ENCODE measurements at regions not wholly inside any gene's neighbourhood (a gene's known extent, or its start where the extent isn't known, plus 50 kb on each side); places are given as distances from the start of the nearest gene placed in this dataset.

DNA sequence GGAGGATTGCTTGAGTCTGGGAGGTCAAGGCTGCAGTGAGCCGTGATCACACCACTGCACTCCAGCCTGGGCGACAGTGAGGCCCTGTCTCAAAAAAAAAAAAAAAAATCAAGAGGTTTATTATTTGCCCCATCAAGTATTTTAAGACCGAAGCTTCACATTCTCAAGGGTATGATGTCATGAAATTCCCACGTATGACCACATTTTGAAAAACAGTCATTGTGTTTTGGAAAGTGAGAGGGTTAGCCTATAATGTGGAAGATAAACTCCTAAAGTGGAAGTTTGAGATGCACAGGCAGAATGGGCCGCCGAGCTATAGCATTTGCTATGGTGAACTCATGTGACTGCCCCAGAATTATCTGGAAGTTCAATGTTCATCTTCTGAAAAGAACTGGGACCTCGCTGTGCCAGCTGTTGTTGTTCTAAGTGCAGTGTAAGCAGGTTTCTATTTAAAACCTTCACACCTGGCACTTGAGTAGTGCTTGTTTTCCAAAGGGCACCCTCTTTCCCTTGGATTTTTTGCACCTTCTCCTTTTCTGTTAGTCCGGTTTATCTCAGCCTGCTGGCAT, 96.9 kb upstream of the SLC25A33 start:
- H3K4me1 ChIP-seq (ENCODE audit: control insufficient read depth in 1 of 2, insufficient read depth in 2 of 2, low read depth in 1 of 2, low read length in 1 of 2): no peaks in the 10 kb centered on the region
- ChIA-PET CTCF (interaction anchor here (1.5 to 1.7 kb wide), 2 partner anchors 48 to 139 kb away, joined by 3 to 4 read pairs; no protein-coding TSS in a partner anchor), POLR2A (no interaction called here)
- no peak for DNase-seq
- no peak overlapping the region for H2AFZ ChIP-seq (ENCODE audit: low read depth)
- H3F3A ChIP-seq (replicated peaks; ENCODE audit: insufficient read depth): no peaks in the 10 kb centered on the region
- no peak overlapping the region for H3K9ac ChIP-seq
- no peaks in the 10 kb centered on the region for H3K79me2 ChIP-seq (ENCODE audit: insufficient read depth)
- H3K9me2 ChIP-seq: no peaks in the 10 kb centered on the region
- H3K27ac ChIP-seq (ENCODE audit: low read depth in 2 of 2, low read length in 1 of 2): no peak overlapping the region
- no peaks in the 10 kb centered on the region for H3K27me3 ChIP-seq (ENCODE audit: insufficient read depth)
- H3K4me3 ChIP-seq (ENCODE audit: low read depth in 2 of 2, low read length in 1 of 2): no peak overlapping the region
- H3K4me2 ChIP-seq: no peak overlapping the region
- H3K9me3 ChIP-seq: no peaks in the 10 kb centered on the region
- H4K20me1 ChIP-seq (ENCODE audit: insufficient read depth): no peaks in the 10 kb centered on the region
- TF ChIP-seq FOSL2 (IDR thresholded peaks at IDR 0.05; ENCODE audit: borderline replicate concordance, low read depth) (no peak), TAF1 (IDR thresholded peaks at IDR 0.05; ENCODE audit: borderline replicate concordance, low read depth, low read length) (no peak), YY1 (IDR thresholded peaks at IDR 0.05; ENCODE audit: low read depth) (no peak), MEF2A (IDR thresholded peaks at IDR 0.05; ENCODE audit: borderline replicate concordance, low read depth) (no peak), TCF12 (IDR thresholded peaks at IDR 0.05) (no peak)
- TF ChIP-seq, protein P1, sequence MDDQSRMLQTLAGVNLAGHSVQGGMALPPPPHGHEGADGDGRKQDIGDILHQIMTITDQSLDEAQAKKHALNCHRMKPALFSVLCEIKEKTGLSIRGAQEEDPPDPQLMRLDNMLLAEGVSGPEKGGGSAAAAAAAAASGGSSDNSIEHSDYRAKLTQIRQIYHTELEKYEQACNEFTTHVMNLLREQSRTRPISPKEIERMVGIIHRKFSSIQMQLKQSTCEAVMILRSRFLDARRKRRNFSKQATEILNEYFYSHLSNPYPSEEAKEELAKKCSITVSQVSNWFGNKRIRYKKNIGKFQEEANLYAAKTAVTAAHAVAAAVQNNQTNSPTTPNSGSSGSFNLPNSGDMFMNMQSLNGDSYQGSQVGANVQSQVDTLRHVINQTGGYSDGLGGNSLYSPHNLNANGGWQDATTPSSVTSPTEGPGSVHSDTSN (IDR thresholded peaks at IDR 0.05): no peak
- TF ChIP-seq, protein P2, sequence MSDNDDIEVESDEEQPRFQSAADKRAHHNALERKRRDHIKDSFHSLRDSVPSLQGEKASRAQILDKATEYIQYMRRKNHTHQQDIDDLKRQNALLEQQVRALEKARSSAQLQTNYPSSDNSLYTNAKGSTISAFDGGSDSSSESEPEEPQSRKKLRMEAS (IDR thresholded peaks at IDR 0.05; ENCODE audit: low read depth): no peak
- no peaks in the 10 kb centered on the region for H3K36me3 ChIP-seq (replicated peaks in 1 of 2; ENCODE audit: control insufficient read depth in 1 of 2, insufficient read depth in 2 of 2, low read length in 1 of 2)
- WGBS (ENCODE audit: low lambda C conversion rate): 72% methylated on average over 7 of the region's 8 CpGs

DNA sequence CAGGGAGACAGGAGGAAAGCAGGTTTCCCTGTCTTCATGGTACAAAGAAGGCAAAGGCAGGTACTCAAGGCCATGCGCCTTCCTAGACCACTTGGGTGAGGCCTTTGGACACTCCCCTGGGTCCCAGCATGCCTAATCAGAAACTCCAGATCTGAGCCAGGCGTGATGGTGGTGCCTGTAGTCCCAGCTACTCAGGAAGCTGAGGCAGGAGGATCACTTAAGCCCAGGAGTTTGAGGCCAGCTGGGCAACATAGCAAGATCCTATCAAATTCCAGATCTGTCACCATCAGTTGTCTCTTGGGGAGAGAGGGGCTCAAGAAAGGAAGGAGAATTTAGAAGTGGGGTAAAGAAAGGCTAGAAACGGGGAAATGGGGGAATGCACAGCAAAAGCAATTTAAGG, 96.3 kb upstream of the SLC25A33 start:
- ChIA-PET CTCF (no interaction called here), POLR2A (no interaction called here)
- Histone ChIP-seq H3K9me3 (no peaks in the 10 kb centered on the region), H3F3A (replicated peaks; ENCODE audit: insufficient read depth) (no peaks in the 10 kb centered on the region), H3K9ac (no peak overlapping the region), H4K20me1 (ENCODE audit: insufficient read depth) (no peaks in the 10 kb centered on the region), H3K79me2 (ENCODE audit: insufficient read depth) (no peaks in the 10 kb centered on the region), H3K4me1 (ENCODE audit: control insufficient read depth in 1 of 2, insufficient read depth in 2 of 2, low read depth in 1 of 2, low read length in 1 of 2) (no peaks in the 10 kb centered on the region), H3K4me2 (no peak overlapping the region), H2AFZ (ENCODE audit: low read depth) (no peak overlapping the region), H3K36me3 (replicated peaks in 1 of 2; ENCODE audit: control insufficient read depth in 1 of 2, insufficient read depth in 2 of 2, low read length in 1 of 2) (no peaks in the 10 kb centered on the region), H3K27me3 (ENCODE audit: insufficient read depth) (no peaks in the 10 kb centered on the region), H3K9me2 (no peaks in the 10 kb centered on the region), H3K27ac (ENCODE audit: low read depth in 2 of 2, low read length in 1 of 2) (no peak overlapping the region), H3K4me3 (ENCODE audit: low read depth in 2 of 2, low read length in 1 of 2) (no peak overlapping the region)
- no peak for DNase-seq
- 77% methylated on average over 3 of the region's 3 CpGs for WGBS (ENCODE audit: low lambda C conversion rate)
- TF ChIP-seq RFX5 (IDR thresholded peaks at IDR 0.05; ENCODE audit: low read length): no peak
- no peak for TF ChIP-seq NRF1 (IDR thresholded peaks at IDR 0.05; ENCODE audit: low read depth, low read length)
- no peak for TF ChIP-seq NFIC (IDR thresholded peaks at IDR 0.05; ENCODE audit: borderline replicate concordance)
- TF ChIP-seq, protein P3, sequence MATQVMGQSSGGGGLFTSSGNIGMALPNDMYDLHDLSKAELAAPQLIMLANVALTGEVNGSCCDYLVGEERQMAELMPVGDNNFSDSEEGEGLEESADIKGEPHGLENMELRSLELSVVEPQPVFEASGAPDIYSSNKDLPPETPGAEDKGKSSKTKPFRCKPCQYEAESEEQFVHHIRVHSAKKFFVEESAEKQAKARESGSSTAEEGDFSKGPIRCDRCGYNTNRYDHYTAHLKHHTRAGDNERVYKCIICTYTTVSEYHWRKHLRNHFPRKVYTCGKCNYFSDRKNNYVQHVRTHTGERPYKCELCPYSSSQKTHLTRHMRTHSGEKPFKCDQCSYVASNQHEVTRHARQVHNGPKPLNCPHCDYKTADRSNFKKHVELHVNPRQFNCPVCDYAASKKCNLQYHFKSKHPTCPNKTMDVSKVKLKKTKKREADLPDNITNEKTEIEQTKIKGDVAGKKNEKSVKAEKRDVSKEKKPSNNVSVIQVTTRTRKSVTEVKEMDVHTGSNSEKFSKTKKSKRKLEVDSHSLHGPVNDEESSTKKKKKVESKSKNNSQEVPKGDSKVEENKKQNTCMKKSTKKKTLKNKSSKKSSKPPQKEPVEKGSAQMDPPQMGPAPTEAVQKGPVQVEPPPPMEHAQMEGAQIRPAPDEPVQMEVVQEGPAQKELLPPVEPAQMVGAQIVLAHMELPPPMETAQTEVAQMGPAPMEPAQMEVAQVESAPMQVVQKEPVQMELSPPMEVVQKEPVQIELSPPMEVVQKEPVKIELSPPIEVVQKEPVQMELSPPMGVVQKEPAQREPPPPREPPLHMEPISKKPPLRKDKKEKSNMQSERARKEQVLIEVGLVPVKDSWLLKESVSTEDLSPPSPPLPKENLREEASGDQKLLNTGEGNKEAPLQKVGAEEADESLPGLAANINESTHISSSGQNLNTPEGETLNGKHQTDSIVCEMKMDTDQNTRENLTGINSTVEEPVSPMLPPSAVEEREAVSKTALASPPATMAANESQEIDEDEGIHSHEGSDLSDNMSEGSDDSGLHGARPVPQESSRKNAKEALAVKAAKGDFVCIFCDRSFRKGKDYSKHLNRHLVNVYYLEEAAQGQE (IDR thresholded peaks at IDR 0.05; ENCODE audit: low read depth, low read length): no peak
- no peak for TF ChIP-seq TEAD4 (IDR thresholded peaks at IDR 0.05; ENCODE audit: borderline replicate concordance, insufficient read depth)
- no peak for TF ChIP-seq POLR2AphosphoS5 (IDR thresholded peaks at IDR 0.05; ENCODE audit: low read depth, low read length)
- TF ChIP-seq, protein P4, sequence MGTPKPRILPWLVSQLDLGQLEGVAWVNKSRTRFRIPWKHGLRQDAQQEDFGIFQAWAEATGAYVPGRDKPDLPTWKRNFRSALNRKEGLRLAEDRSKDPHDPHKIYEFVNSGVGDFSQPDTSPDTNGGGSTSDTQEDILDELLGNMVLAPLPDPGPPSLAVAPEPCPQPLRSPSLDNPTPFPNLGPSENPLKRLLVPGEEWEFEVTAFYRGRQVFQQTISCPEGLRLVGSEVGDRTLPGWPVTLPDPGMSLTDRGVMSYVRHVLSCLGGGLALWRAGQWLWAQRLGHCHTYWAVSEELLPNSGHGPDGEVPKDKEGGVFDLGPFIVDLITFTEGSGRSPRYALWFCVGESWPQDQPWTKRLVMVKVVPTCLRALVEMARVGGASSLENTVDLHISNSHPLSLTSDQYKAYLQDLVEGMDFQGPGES (IDR thresholded peaks at IDR 0.05; ENCODE audit: low read depth, low read length): no peak
- TF ChIP-seq, protein P5, sequence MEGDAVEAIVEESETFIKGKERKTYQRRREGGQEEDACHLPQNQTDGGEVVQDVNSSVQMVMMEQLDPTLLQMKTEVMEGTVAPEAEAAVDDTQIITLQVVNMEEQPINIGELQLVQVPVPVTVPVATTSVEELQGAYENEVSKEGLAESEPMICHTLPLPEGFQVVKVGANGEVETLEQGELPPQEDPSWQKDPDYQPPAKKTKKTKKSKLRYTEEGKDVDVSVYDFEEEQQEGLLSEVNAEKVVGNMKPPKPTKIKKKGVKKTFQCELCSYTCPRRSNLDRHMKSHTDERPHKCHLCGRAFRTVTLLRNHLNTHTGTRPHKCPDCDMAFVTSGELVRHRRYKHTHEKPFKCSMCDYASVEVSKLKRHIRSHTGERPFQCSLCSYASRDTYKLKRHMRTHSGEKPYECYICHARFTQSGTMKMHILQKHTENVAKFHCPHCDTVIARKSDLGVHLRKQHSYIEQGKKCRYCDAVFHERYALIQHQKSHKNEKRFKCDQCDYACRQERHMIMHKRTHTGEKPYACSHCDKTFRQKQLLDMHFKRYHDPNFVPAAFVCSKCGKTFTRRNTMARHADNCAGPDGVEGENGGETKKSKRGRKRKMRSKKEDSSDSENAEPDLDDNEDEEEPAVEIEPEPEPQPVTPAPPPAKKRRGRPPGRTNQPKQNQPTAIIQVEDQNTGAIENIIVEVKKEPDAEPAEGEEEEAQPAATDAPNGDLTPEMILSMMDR (IDR thresholded peaks at IDR 0.05): no peak
- no peak for TF ChIP-seq GABPA (IDR thresholded peaks at IDR 0.05; ENCODE audit: low read depth)
- no peak for TF ChIP-seq CHD2 (IDR thresholded peaks at IDR 0.05; ENCODE audit: low read length, partially characterized antibody)
- TF ChIP-seq, protein P6, sequence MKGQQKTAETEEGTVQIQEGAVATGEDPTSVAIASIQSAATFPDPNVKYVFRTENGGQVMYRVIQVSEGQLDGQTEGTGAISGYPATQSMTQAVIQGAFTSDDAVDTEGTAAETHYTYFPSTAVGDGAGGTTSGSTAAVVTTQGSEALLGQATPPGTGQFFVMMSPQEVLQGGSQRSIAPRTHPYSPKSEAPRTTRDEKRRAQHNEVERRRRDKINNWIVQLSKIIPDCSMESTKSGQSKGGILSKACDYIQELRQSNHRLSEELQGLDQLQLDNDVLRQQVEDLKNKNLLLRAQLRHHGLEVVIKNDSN (IDR thresholded peaks at IDR 0.05; ENCODE audit: borderline replicate concordance, low read depth): no peak
- TF ChIP-seq SIN3A (IDR thresholded peaks at IDR 0.05; ENCODE audit: borderline replicate concordance, low read depth, low read length): no peak
- TF ChIP-seq FOSL2 (IDR thresholded peaks at IDR 0.05; ENCODE audit: borderline replicate concordance, low read depth): no peak
- no peak for TF ChIP-seq FOXM1 (IDR thresholded peaks at IDR 0.05; ENCODE audit: low read depth)
